Natural killer cell treated with Interleukin-12 subunit alpha and Interleukin-12 subunit beta and Interleukin-15 and Interleukin-18, amount 100 ng/mL, for 72 hours (primary cell): ENCODE measurements at regions not wholly inside any gene's neighbourhood (a gene's known extent, or its start where the extent isn't known, plus 50 kb on each side); places are given as distances from the start of the nearest gene placed in this dataset.
A peak's percentile ranks its signal among the peaks of the same experiment; 100 is the strongest.
"Not testable (repeated sequence)": the region's sequence is repeated elsewhere in the genome, so short reads cannot be mapped to it uniquely, and the experiment has no call there.

Experiments used
- ATAC-seq, 2 donors: fragments of 150-1000 bp; cut with Tn5 transposase in 1 of 2; sonication (Bioruptor Pico), chemical (Tn5 transposase) in 1 of 2; 2 replicates each; pipeline ENCODE4 v1.10.0; 2021
- DNase-seq: peaks from one replicate; pipeline ENCODE4 v3.0.0; 2022; ENCODE audit warnings: low spot score
- H3K27ac Mint-ChIP-seq, 2 donors: 1 replicate in 1 of 2; 2 replicates in 1 of 2; pipeline ENCODE4 v1.8.0; 2022; ENCODE audit warnings: mixed read lengths in 2 of 2, mild to moderate bottlenecking in 1 of 2, moderate library complexity in 1 of 2
- H3K27me3 Mint-ChIP-seq, 2 donors: 1 replicate in 1 of 2; 2 replicates in 1 of 2; pipeline ENCODE4 v1.8.0; 2022; ENCODE audit warnings: mixed read lengths in 2 of 2
- H3K36me3 Mint-ChIP-seq: one replicate; pipeline ENCODE4 v1.8.0; 2022; ENCODE audit warnings: mixed read lengths
- H3K4me1 Mint-ChIP-seq, 2 donors: 1 replicate in 1 of 2; 2 replicates in 1 of 2; pipeline ENCODE4 v1.8.0; 2022; ENCODE audit warnings: low read depth in 2 of 2, mixed read lengths in 2 of 2, mild to moderate bottlenecking in 1 of 2
- H3K4me3 Mint-ChIP-seq: one replicate; pipeline ENCODE4 v1.8.0; 2022; ENCODE audit warnings: mixed read lengths
- H3K9me3 Mint-ChIP-seq: 2 replicates; pipeline ENCODE4 v1.8.0; 2022; ENCODE audit warnings: mixed read lengths

DNA sequence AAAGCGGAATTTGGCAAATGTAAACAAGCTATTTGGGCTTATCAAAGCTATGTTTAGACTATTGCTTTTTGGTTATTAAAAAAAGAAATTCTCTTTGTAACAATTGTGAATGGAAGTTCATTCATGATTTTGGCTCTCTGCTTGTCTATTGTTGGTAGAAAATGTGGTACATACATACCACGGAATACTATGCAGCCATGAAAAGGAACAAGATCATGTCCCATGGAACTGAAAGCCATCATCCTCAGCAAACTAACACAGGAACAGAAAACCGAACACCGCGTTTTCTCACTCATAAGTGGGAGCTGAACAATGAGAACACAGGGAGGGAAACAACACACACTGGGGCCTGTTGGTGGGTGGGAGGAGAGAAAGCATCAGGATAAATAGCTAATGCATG is 465.4 kb downstream of the SETD4 start:
- Mint-ChIP-seq H3K4me3 (no peak overlapping the region), H3K36me3 (no peaks in the 10 kb centered on the region), H3K27ac (no peak overlapping the region), H3K4me1 (no peaks in the 10 kb centered on the region), H3K27me3 (peaks cover 16 to 33% of the 10 kb centered on the region in 2 donors), H3K9me3 (no peaks in the 10 kb centered on the region)
- no peak for ATAC-seq
- no peak for DNase-seq

DNA sequence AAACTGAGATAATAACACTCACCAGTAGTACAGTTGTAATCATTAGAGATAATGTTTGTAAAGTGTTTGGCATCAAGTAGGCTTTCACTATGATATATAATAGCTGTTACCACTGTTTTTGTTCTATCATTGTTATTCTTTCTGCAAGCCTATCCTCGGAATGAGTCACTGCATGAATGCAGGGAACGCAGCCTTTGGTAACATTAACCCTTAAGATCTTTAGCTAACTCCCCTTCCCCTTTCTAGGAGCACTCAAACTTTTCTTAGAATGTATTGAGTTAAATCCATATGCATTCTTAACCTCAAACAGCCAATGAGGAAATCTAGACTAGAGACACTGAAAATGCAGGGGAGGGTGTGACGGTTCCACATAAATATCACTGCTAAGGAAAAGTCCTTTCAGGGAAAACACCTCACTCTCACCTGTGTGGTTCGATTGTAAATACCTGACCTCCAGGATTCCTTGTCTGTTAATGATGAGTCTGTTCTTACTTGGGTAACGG is 467.3 kb downstream of the SETD4 start:
- H3K27ac Mint-ChIP-seq, result no peak overlapping the region
- H3K36me3 Mint-ChIP-seq, result no peaks in the 10 kb centered on the region
- ATAC-seq, result no peak

DNA sequence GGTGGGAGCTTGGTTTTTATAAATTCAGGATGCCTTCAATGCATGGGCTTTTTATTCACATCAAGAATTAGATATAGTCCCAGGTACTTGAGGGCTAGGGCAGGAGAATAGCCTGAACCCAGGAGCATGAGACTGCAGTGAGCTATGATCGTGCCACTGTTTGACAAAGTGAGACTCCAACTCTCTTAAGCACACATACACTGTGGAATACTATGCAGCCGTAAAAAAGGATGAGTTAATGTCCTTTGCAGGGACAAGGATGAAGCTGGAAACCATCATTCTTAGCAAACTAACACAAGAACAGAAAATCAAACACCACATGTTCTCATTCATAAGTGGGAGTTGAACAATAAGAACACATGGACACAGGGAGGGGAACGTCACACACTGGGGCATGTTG is 470.0 kb downstream of the SETD4 start:
- H3K9me3 Mint-ChIP-seq, H3K36me3 Mint-ChIP-seq, H3K4me3 Mint-ChIP-seq, DNase-seq, ATAC-seq, H3K27ac Mint-ChIP-seq, H3K4me1 Mint-ChIP-seq: not testable (repeated sequence)
- peaks cover 17 to 42% of the 10 kb centered on the region in 2 donors for H3K27me3 Mint-ChIP-seq

More for the DNA sequence above, 467.3 kb downstream of the SETD4 start:
- Mint-ChIP-seq H3K4me1 (no peaks in the 10 kb centered on the region), H3K27me3 (peaks cover 16 to 36% of the 10 kb centered on the region in 2 donors), H3K9me3 (no peaks in the 10 kb centered on the region), H3K4me3 (no peak overlapping the region)
- no peak for DNase-seq

DNA sequence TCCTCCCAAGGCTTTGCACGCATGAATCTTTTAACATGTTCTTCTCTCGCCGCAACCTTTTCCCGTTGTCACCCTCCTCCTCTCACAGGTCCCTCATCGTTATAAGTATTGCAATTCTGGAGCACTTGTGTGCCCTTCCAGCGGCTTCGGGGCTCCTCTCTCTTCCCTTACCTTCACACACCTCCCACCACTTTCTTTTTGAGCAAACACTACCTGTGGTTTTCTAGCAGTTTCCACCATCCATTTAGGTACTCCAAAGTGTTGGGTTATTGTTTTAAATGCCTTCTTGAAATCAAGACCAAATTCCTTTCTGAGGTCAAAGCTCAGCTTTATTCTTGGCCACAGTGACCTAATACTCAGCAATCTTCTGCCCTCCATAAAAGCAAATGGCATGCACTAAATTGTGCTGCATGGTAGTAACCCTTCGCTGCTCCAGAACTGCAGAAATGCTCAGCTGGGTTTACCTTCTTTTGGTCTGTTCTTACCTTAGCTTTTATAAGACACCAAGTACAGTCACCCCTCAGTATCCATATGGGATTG is 472.4 kb downstream of the SETD4 start:
- Mint-ChIP-seq H3K9me3 (no peaks in the 10 kb centered on the region), H3K36me3 (no peaks in the 10 kb centered on the region), H3K27me3 (peaks cover 13 to 39% of the 10 kb centered on the region in 2 donors), H3K4me1 (no peaks in the 10 kb centered on the region), H3K4me3 (no peak overlapping the region), H3K27ac (no peak overlapping the region)
- no peak for DNase-seq
- ATAC-seq, result no peak

DNA sequence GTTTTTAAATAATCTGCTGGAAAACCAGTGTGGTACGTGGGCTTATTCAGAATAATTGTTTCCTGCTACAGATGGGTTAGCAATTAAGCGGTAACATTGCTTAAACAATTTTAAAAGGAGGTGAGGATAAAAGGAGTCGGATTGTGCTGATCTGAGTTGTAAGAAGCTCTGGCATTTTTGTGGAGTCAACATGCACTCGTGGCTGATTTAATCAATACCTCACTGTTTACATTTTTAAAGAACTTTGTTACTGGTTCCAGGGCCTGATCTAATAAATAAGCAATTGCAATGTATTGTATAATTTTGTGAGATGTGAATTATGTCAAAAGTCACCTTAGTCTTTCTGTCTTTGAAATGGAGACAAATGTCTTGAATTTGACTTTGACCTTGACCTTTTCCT is 474.0 kb downstream of the SETD4 start:
- H3K27ac Mint-ChIP-seq, result no peak overlapping the region
- ATAC-seq, result no peak
- H3K27me3 Mint-ChIP-seq, result peaks cover 13 to 34% of the 10 kb centered on the region in 2 donors
- H3K36me3 Mint-ChIP-seq, result no peaks in the 10 kb centered on the region
- no peaks in the 10 kb centered on the region for H3K9me3 Mint-ChIP-seq
- H3K4me3 Mint-ChIP-seq, result no peak overlapping the region
- no peak for DNase-seq
- H3K4me1 Mint-ChIP-seq, result no peaks in the 10 kb centered on the region

DNA sequence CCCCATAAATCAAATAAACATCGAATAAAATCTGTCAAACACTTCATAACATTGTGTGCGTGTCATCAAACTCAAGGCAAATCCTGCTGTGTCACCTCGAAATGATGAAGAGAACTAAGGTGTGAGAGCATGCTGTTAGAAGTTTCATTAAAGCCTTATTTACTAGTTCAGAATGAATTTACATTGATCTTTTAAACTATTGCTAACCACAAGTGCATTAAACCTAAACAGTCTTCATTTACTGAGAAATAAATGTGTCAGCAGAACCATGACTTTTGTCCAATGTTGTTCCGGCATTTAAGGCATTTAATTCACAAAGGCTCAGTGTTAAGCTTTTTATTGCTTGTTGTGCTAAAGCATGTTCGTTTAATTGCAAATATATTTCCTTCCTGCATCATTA is 474.4 kb downstream of the SETD4 start:
- DNase-seq (no peak), ATAC-seq (no peak)
- Mint-ChIP-seq H3K4me3 (no peak overlapping the region), H3K36me3 (no peaks in the 10 kb centered on the region), H3K4me1 (no peaks in the 10 kb centered on the region), H3K27me3 (peaks cover 16 to 35% of the 10 kb centered on the region in 2 donors), H3K9me3 (no peaks in the 10 kb centered on the region), H3K27ac (no peak overlapping the region)

DNA sequence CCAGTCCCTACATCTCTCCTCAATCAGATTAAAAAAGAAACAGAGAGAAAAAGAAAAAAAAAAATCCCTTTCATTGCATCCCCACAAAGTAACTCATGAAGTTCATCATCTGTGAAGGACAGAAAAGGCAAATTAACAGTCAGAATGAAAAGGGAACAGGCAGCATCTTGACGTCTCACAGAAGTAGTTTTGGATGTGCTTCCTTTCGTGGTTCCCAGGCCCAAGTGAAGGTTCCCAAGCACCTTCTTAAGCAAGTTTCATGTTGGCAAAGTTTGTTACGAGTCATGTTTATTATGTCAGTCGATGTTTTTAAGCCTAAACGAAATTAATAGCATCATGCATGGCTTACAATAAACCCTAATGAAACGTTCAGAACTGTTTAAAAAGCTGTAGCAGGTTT is 475.2 kb downstream of the SETD4 start:
- Mint-ChIP-seq H3K9me3 (no peaks in the 10 kb centered on the region), H3K4me1 (no peaks in the 10 kb centered on the region), H3K27ac (no peak overlapping the region), H3K4me3 (no peak overlapping the region), H3K36me3 (no peaks in the 10 kb centered on the region), H3K27me3 (peaks cover 15 to 38% of the 10 kb centered on the region in 2 donors)
- DNase-seq (no peak), ATAC-seq (no peak)

DNA sequence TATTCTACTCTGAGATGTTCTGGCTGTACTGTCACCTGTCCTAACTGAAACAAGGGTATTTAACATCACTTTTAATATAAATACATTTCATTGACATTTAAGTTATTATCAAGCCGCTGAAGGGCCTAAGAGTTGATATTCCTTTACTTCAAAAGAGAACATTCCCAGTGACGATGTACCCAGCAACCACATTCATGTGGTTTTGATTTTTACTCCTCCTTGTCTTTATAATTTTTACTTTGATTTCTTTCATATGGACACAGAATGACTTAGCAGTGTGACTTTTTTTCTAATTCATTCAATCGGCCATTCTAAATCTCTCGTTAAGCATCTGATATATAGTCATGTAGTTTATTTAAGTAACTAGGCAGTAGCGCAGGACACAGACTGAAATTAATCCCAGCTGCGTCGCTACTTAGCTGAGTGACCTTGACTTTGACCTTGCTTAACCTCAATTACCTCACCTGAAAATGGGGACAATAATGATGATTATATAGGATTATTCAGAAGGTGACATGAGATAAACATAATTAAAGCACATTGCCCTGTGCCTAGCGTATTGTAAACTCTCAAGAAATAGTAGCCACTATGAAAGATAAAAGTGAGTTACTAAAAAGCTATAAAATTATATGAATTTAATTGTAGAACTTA is 476.6 kb downstream of the SETD4 start:
- DNase-seq, result no peak
- Mint-ChIP-seq H3K9me3 (no peaks in the 10 kb centered on the region), H3K27me3 (peaks cover 15 to 42% of the 10 kb centered on the region in 2 donors), H3K4me3 (no peak overlapping the region), H3K36me3 (no peaks in the 10 kb centered on the region), H3K4me1 (peaks cover 0 to 5% of the 10 kb centered on the region in 2 donors), H3K27ac (no peak overlapping the region)
- ATAC-seq, result no peak

DNA sequence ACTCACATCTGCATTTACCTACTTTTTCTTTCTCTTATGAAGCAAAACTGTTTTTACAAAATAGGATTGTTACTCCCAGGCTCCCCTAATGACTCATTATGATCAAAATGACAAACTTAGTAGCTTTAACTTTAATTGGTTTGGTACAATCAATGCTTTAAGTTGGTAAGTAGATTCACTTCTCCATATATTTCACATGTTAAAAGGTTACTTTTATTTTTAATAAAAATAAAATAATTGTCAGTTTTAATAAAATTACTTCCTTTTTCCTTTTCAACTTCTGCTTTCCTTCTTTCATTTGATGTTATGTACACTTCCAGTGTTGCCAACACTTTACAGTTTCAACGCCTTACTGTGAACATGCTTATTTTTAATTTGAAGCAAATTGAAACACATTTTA is 477.6 kb downstream of the SETD4 start:
- peaks cover 0 to 7% of the 10 kb centered on the region in 2 donors for H3K4me1 Mint-ChIP-seq
- H3K4me3 Mint-ChIP-seq, result no peak overlapping the region
- no peak overlapping the region for H3K27ac Mint-ChIP-seq
- H3K9me3 Mint-ChIP-seq, result no peaks in the 10 kb centered on the region
- H3K27me3 Mint-ChIP-seq, result peaks cover 12 to 41% of the 10 kb centered on the region in 2 donors
- DNase-seq (no peak), ATAC-seq (no peak)
- no peaks in the 10 kb centered on the region for H3K36me3 Mint-ChIP-seq

DNA sequence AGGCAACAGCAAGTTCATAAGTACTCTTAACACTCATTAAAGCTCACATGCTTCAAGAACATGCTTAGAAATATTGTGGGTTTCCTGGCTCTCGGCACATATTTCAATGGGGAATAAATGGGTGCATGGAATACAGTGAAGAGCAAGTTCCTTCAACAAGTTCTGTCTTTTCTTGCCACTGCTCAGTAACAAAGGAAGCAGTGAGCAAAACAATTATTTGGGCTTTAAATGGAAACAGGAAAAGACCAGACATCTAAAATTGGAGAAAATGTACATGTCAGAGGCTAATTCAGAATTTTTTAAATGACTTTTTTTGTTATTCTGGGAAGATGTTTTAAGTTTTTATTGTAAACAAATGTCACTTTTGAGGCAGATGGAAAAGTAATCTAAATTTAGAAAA is 478.7 kb downstream of the SETD4 start:
- Mint-ChIP-seq H3K4me1 (peaks cover 0 to 7% of the 10 kb centered on the region in 2 donors), H3K9me3 (no peaks in the 10 kb centered on the region), H3K36me3 (no peaks in the 10 kb centered on the region), H3K4me3 (no peak overlapping the region), H3K27me3 (peaks cover 14 to 38% of the 10 kb centered on the region in 2 donors), H3K27ac (no peak overlapping the region)
- ATAC-seq (no peak), DNase-seq (no peak)

DNA sequence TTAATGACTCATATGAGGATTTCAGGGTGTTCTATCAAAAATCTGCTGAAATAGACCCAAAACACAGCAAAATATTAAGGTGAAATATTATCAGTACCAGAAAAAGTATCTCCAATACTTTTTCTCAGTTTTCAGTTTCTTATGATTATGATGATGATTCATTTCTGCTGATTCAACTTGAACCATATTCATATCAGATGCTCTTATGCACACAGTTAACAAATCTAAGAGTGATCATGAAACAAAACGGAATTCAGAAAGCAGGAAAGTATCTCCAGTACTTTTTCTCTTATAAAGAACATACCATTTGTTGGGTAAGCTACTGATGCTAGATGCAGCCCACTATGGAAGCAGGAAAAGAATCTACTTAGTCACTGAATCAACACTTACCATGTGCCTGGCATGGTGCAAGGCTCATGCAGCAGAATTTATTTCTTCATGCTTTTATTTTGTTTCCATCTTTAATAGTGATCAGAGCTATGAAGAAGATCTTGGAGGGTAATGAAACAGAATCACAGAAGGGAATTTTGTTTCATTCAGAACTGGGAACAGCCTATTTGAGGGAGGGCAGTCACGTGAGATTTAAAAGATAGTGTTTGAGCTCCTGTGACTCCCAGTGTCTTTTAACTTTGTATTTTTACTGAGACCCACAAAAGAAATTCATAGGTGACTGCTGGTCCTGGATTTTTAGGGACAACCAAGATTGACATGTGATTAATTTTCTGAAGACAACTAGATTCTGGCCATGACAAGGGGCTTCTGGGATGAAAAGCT is 480.6 kb downstream of the SETD4 start:
- Mint-ChIP-seq H3K4me3 (no peak overlapping the region), H3K4me1 (peaks cover 0 to 7% of the 10 kb centered on the region in 2 donors)

DNA sequence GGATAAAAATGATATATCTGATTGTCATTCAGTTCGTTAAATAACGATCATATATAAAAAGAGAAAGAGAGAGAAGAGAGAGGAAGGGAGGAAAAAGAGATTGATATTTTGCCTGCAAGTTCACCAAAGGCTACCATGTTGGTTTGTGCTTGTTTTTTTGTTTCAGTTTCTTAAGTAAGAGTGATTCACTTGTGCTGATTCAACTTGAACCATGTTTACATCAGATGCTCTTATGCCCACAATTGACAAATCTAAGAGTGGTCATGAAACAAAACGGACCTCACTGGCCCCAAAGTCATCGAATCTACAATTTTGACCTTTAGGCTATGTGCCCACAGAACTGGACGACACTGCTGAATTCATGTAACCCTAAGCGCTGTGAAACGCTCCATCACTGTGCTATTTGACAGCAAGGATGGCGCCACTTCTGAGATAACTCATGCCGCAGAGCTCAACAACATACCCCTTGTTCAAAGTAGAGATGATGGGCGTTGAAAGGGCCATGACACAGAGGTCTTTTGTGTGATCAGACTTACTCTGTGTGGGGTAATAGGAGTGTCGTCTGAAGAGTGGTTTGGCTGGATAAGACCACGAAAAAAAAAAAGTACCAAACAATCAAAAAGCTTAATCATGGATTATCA is 481.4 kb downstream of the SETD4 start:
- no peaks in the 10 kb centered on the region for H3K9me3 Mint-ChIP-seq
- H3K27ac Mint-ChIP-seq, result no peak overlapping the region
- peaks cover 25 to 51% of the 10 kb centered on the region in 2 donors for H3K27me3 Mint-ChIP-seq
- peak in 1 of 2 donors; percentile 43 for ATAC-seq
- no peak for DNase-seq
- peaks cover 0 to 7% of the 10 kb centered on the region in 2 donors for H3K4me1 Mint-ChIP-seq
- no peaks in the 10 kb centered on the region for H3K36me3 Mint-ChIP-seq
- H3K4me3 Mint-ChIP-seq, result no peak overlapping the region

More for the DNA sequence above, 480.6 kb downstream of the SETD4 start:
- no peak overlapping the region for H3K27ac Mint-ChIP-seq
- H3K9me3 Mint-ChIP-seq, result no peaks in the 10 kb centered on the region
- ATAC-seq, result no peak
- peaks cover 23 to 51% of the 10 kb centered on the region in 2 donors for H3K27me3 Mint-ChIP-seq
- DNase-seq, result no peak
- H3K36me3 Mint-ChIP-seq, result no peaks in the 10 kb centered on the region

DNA sequence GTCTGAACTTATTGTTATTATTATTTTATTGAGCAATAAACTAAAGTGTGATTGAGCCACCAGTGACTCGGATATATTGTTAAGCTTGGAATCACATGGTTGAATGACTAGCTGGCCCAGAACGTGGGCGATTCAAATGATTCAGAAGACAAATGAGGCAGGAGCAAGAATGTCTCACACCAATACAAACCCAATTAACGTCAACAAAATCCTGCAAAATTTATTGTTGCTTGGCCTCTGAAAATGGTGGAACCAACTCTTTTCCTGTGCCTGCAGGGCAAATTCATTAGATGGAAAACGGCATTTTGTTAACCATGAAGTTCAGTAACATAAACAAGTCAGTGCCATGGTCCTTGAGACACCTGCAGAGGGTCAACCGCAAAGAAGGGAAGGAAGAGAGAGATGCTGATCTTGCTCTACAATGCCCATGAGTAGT is 482.0 kb downstream of the SETD4 start:
- DNase-seq (no peak), ATAC-seq (no peak)
- Mint-ChIP-seq H3K27ac (no peak overlapping the region), H3K4me1 (peaks cover 0 to 7% of the 10 kb centered on the region in 2 donors), H3K36me3 (no peaks in the 10 kb centered on the region), H3K9me3 (no peaks in the 10 kb centered on the region), H3K27me3 (peaks cover 26 to 51% of the 10 kb centered on the region in 2 donors), H3K4me3 (no peak overlapping the region)
